HG03460 (cell line): ENCODE measurements at regions not wholly inside any gene's neighbourhood (a gene's known extent, or its start where the extent isn't known, plus 50 kb on each side); places are given as distances from the start of the nearest gene placed in this dataset.
"Not testable (repeated sequence)": the region's sequence is repeated elsewhere in the genome, so short reads cannot be mapped to it uniquely, and the experiment has no call there.

Experiments used
- ATAC-seq: cut with Tn5 transposase; IDR thresholded peaks from one replicate; pipeline ENCODE4 v1.9.1; 2021; ENCODE audit not compliant: unreplicated experiment

GRCh38 chr11:97905671-97906070 lies 1115.1 kb upstream of the CNTN5 start:
- no peak for ATAC-seq

DNA sequence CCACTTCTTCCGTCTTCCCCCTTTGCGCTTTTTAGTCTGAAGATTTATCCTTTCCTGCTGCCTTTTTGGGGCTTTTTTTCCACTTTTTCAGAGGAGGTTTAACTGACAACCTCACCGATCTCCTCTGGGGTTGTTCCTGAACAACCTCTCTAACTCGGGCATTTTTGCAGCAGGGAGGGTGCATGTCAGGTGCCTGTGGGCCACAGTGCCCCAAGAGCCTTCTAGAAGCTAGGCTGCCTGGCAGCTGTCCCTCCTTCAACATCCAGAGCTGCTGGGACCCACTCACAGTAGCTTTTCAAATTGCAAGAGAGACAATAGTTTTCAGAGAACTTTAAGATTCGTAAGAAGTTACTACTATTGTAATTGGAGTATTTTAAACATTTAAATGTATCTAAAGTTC lies 1112.4 kb upstream of the CNTN5 start:
- ATAC-seq: no peak

GRCh38 chr11:97909614-97910399 lies 1110.9 kb upstream of the CNTN5 start:
- no peak for ATAC-seq

DNA sequence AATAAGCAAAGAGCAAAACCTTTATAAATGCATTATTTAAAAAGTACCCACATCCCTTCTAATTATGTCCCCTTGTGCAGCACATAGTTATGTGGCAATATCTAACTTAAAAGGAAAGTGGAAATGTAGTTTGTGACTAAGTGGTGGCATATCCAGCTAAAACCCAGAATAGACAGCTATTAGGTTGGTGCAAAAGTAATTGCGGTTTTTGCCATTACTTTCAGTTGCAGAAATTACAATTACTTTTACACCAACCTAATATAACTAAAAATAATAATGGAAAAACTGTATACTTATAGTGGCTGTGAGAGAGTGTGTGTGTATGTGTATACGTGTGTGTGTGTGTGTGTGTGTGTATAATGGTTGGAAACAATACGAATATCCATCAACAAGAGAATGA lies 1108.1 kb upstream of the CNTN5 start:
- no peak for ATAC-seq

GRCh38 chr11:97922933-97923332 lies 1097.8 kb upstream of the CNTN5 start:
- ATAC-seq: not testable (repeated sequence)

DNA sequence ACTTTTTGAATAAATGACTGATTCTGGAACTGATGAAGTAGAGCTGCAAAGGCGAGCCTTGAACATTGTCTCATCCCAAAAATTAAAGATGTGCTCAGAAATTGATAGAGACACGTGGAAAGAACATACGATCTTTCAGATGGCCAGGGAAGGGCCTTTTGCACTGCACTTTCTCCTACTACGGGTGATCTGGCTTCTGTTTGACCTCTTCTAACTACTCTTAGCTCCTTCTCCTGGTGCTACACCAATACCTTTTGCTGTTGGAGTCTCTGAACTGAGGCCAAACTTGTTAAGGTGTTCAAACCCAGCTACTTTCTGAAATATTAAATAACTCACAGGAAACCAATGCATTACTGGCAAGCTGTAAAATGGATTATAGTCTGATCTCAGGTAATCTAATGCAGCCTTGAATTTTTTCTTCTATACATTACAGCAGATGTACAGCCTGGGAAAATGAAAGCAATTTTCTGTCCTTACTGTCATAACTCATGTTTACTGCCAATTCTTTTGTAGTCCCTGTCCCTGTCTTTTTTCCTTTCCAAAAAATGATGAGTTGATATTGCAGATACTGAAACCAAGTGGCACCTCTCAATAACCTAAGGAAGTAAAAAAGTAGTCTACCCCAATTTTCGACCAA lies 1086.1 kb upstream of the CNTN5 start:
- no peak for ATAC-seq

DNA sequence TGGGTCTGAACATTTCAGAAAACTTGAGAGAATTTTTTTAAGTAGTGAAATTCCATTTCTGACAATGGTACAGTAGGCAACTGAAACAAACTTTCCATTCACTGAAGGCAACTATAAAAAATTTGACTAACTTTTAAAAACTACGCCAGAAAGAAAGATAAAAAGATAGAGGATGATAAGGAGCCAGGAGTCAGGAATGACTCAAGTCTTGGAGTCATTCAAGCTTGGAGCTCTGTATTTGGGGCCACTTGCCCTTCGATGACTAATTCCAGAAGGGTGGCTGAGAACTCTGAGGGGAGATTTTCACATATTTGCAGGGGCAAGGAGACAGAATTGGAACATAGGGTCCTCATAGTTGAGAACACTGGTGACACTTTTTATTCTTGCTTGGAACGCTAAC lies 1083.2 kb upstream of the CNTN5 start:
- ATAC-seq: no peak

GRCh38 chr11:97938789-97939188 lies 1082.0 kb upstream of the CNTN5 start:
- no peak for ATAC-seq

DNA sequence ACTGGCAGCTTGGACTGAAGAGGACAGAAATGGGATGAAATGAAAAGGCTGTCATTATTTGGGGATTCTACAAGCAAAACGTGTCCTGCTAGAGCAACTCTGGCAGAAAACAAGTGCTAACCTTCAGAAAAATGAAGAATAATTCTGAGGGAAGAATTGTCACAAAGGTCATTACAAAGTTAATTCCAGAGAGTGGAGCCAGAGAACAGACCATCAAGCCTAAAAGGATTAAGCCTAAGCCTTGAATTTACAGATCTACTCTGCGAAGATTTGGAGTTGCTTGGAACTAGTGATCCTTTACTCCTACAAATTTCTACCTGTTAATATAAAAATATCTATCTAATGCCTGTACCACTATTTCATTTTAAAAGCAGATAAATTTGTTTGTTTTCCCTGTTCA lies 1077.3 kb upstream of the CNTN5 start:
- ATAC-seq: no peak

DNA sequence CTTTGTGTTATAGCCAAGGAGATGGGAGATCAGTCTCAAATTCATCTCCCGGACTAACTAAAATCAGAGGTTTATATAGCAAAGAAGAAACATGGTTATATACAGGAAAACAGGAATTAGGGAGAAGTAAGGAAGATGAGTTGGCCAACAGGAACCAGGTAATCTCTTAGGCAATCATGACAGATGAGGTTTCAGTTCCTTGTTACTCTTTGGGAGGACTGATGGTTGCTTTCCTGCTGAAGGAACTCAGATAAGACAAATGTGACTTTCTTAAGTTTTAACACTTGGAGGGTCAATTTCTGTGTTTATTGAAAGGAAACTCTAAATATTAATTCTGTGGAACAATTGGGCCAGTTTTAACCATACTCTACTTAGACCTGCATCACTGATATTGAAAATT lies 1072.0 kb upstream of the CNTN5 start:
- no peak for ATAC-seq

GRCh38 chr11:97955595-97955994 lies 1065.2 kb upstream of the CNTN5 start:
- ATAC-seq: no peak

DNA sequence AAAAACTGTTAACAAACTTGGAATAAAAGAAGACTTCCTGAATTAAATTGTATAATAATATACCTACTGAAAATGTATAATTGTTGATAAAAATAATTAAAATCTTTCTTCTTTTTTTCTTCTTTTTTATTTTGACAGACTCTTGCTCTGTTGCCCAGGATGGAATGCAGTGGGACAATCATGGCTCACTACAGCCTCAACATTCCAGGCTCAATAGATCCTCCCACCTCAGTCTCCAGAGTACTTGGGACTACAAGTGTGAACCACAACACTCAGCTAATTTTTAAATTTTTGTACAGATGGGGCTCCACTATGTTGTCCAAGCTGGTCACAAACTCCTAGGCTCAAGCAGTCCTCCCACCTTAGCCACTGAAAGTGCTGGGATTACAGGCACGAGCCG lies 1063.8 kb upstream of the CNTN5 start:
- ATAC-seq: no peak

DNA sequence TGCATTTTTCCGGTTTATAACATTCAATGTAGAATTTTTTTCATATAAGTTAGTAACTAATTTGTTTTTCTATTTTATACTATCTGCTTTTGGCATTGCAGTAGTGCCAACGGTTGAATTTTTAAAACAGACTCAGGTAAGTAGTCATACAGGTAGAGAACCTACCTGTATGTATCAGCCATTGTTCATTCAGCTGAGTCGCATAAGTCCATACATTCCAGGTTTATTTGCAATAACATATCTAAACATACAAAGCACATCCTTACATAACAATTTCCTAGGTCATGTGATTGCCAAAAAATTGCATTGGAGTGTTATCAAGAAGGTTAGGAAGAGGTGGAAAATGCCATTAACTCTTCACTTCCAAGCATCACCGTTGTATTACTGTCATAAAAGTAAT lies 1059.3 kb upstream of the CNTN5 start:
- ATAC-seq: no peak

DNA sequence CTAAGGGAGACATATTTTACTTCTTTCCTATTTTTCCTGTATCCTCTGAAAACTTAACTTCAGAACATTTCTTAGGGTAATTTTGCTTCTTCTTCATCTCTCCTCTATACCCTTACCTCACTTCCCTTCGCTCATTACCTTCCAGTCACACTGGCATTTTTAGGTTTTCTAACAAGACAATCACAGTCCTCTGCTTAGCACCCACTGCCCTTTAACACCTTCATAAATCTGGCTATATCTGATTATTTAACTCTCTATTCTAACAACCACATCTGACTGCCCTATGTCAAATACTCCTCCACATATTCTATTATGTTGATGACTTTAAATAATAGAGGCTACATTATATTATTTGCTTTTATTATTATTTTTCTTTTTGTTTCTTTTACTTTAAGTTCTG lies 1058.0 kb upstream of the CNTN5 start:
- ATAC-seq: no peak

DNA sequence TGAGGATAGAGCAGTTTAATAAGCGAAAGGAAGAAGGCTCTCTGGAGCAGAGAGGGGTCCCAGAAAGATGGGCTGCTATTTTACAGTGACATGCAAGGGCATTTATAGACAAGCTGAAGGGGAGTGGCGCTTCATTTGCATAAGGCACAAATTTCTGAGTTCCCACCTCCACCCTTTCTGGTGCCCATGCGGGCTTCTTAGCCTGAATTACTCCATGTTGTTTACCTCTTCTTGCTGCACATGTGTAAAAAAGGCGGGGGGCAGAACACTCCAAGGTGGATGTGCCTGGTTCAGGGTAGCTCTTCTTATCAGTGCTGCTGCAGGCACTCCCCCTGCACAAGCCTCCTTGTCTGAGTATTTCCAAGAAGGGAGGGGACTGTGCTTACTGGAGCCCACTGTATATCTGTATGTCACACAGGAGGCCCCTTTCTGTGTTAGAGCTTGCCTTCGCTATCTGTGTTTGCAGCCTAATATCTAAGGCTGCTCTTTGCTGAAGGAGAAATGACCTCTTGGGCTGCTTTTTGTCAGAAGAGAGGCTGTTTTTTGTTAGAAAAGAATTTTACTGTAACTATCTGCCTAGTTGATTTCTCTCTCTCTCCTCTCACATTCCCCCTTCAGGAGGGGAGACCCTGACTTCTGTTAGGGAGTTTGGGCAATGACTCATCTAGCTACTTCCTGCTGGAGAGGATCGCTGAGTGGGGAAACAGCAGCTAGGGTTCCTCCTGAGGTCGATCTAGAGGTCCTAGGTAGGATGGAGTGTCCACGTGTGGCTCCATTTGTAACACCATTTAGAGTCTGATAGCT lies 1057.0 kb upstream of the CNTN5 start:
- no peak for ATAC-seq

- no peak for ATAC-seq
Measured at GRCh38 chr11:97964332-97965004, 1056.3 kb upstream of the CNTN5 start.

DNA sequence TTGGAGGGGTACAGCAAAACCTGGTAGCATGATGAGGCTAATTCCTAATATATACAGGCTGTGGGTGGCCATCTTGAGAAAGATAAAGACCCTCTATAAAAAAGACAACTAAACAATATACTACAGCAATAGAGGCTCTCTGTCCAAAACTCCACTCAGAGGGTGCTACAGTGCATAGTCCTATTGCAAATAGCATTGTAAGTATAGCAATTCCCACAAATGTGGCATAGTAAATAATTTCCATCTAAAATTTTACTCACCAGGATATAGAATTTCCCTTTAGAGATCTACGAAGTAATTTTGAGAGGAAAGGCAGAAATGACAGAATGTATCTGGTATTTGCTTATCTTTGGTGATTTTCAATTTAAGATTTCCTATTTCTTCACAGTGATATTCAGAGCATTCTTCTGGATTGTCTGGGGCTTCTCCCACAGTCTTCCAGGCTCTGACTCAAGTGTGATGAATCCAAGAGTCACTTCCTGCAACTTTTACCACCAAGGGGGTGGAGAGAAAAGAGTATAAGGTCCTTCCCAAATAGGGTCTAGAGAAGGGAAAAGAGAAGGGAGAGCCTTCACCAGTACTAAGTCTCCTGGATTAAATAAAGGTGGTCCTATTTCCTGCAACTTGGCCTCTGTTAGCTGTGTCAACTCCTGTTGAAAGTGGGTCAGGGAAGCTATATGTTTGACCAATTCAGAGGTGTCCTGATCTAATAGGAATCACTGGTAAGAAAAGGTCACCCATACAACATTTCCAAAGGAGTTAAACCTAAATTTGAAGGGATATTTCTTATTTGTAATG lies 1054.7 kb upstream of the CNTN5 start:
- ATAC-seq: no peak

- ATAC-seq: no peak
Measured at GRCh38 chr11:97966901-97967300, 1053.8 kb upstream of the CNTN5 start.

- ATAC-seq: no peak
Measured at GRCh38 chr11:97968071-97968470, 1052.7 kb upstream of the CNTN5 start.

GRCh38 chr11:97972731-97973130 lies 1048.0 kb upstream of the CNTN5 start:
- no peak for ATAC-seq
